OCI-LY7 (cell line): ENCODE measurements at regions not wholly inside any gene's neighbourhood (a gene's known extent, or its start where the extent isn't known, plus 50 kb on each side); places are given as distances from the start of the nearest gene placed in this dataset.

ENCODE experiments used
- EZH2phosphoT487 ChIP-seq: fragments of 200-600 bp; sonication (generic); IDR thresholded peaks from 2 replicates; pipeline ENCODE4 v1.6.1; 2018; ENCODE audit warnings: low read depth, borderline replicate concordance, mild to moderate bottlenecking, mixed run types, antibody characterized with exemption, low read length, moderate library complexity, mixed read lengths
- TF ChIP-seq, protein P1 (sequence below): fragments of 200-600 bp; sonication (generic); conservative IDR thresholded peaks from 2 replicates; pipeline ENCODE4 v1.5.1; 2014; ENCODE audit warnings: mild to moderate bottlenecking, antibody characterized with exemption, low read length, moderate library complexity, mixed read lengths

DNA sequence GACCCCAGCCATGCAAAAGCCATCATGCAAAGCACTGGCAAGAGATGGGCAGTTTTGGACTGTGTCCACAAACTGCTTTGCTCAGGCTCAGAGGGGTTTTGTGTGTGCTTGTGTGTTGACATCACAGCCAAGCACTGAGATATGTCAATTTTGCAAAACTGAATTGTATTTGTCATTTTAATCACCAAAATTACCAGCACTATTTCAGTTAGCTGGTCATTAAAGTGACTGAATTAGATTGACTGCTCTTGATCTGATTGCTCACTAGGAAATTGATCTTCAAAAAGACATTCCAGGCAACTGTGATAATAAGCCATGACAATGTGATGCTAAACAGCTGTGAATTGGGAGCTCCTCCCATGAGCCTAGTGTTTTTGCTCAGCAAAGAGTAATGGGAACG is 337.3 kb upstream of the GNPDA2 start:
- TF ChIP-seq, protein P1, sequence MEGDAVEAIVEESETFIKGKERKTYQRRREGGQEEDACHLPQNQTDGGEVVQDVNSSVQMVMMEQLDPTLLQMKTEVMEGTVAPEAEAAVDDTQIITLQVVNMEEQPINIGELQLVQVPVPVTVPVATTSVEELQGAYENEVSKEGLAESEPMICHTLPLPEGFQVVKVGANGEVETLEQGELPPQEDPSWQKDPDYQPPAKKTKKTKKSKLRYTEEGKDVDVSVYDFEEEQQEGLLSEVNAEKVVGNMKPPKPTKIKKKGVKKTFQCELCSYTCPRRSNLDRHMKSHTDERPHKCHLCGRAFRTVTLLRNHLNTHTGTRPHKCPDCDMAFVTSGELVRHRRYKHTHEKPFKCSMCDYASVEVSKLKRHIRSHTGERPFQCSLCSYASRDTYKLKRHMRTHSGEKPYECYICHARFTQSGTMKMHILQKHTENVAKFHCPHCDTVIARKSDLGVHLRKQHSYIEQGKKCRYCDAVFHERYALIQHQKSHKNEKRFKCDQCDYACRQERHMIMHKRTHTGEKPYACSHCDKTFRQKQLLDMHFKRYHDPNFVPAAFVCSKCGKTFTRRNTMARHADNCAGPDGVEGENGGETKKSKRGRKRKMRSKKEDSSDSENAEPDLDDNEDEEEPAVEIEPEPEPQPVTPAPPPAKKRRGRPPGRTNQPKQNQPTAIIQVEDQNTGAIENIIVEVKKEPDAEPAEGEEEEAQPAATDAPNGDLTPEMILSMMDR = no peak
- TF ChIP-seq EZH2phosphoT487 = no peak
